Activated naive CD8-positive, alpha-beta T cell treated with anti-CD3 and anti-CD28 coated beads for 36 hours (primary cell): ENCODE measurements at regions not wholly inside any gene's neighbourhood (a gene's known extent, or its start where the extent isn't known, plus 50 kb on each side); places are given as distances from the start of the nearest gene placed in this dataset.

ENCODE experiments used
- DNase-seq: peaks from one replicate; pipeline ENCODE4 v3.0.0; 2021
- H3K27ac Mint-ChIP-seq: one replicate; pipeline ENCODE4 v1.8.0; 2022; ENCODE audit warnings: mild to moderate bottlenecking, moderate library complexity, mixed read lengths
- H3K27me3 Mint-ChIP-seq: one replicate; pipeline ENCODE4 v1.8.0; 2022; ENCODE audit warnings: mild to moderate bottlenecking, mixed read lengths
- H3K36me3 Mint-ChIP-seq: one replicate; pipeline ENCODE4 v1.8.0; 2021; ENCODE audit warnings: mild to moderate bottlenecking, mixed read lengths
- H3K4me1 Mint-ChIP-seq: one replicate; pipeline ENCODE4 v1.8.0; 2021; ENCODE audit warnings: mixed read lengths
- H3K4me3 Mint-ChIP-seq: one replicate; pipeline ENCODE4 v1.8.0; 2022; ENCODE audit warnings: mild to moderate bottlenecking, moderate library complexity, mixed read lengths
- H3K9me3 Mint-ChIP-seq: one replicate; pipeline ENCODE4 v1.8.0; 2022; ENCODE audit warnings: mixed read lengths

DNA sequence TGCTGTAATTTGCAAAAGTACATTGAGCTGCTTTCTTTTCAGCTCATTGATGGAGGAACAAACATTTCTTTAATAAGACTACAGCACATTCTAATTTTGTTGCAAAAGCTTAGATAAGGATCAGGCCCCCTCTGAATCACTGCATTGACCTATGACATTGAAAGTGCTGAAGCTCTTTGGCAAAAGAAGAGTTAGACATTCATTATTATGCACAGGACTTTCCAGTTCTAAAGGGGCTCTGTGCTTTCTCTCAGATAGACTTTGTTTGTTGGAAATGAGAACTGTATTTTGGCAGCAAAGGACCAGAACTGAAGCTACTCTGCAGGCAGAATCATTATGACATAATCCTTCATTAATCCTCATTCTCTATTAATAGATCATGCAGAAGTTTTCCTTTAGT is 252.9 kb upstream of the SOX2 start:
- Mint-ChIP-seq H3K27ac (no peak overlapping the region), H3K4me3 (no peak overlapping the region), H3K4me1 (no peaks in the 10 kb centered on the region), H3K27me3 (no peaks in the 10 kb centered on the region), H3K9me3 (peaks cover 2% of the 10 kb centered on the region), H3K36me3 (no peaks in the 10 kb centered on the region)
- no peak for DNase-seq

DNA sequence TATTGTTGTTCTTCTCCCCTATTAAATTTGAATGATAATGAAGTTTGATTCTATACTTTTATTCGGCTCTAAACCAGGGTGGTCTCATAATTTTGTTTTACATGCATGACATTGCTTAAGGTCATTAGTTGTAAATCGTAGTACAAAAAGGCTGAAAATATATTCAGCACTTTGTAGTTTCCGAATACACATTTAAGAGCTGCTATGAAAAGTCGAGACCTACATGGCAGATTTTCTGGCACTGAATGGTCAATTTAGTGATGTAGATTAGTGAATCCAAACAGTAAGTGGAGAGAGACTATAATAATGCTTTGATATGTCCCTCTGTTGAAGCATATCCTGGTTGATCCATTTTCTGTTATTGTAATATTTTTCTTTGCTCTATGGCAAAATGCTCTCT is 254.0 kb upstream of the SOX2 start:
- Mint-ChIP-seq H3K36me3 (no peaks in the 10 kb centered on the region), H3K27me3 (no peaks in the 10 kb centered on the region), H3K4me1 (no peaks in the 10 kb centered on the region), H3K4me3 (no peak overlapping the region), H3K9me3 (peaks cover 2% of the 10 kb centered on the region), H3K27ac (no peak overlapping the region)
- no peak for DNase-seq

DNA sequence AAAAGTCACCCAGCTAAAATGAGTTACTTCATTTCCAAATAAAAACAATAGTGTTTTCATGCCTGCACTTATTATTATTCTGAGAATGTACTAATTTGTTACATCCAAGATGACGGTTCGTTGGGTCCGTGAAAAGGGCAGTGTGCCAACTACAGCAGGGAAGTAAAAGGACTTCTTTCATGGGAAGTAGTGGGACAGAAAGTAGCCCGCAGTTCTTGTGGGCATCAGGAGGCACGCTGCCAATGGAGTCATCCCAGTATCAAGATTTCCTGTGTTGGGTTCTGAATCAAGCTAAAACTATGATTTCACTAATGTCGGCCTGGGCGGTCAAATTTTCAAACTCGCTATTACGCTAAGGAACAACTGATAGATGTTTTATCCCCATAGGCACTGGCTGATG is 254.5 kb upstream of the SOX2 start:
- H3K4me3 Mint-ChIP-seq, result no peak overlapping the region
- peaks cover 2% of the 10 kb centered on the region for H3K9me3 Mint-ChIP-seq
- H3K27me3 Mint-ChIP-seq, result no peaks in the 10 kb centered on the region
- no peaks in the 10 kb centered on the region for H3K4me1 Mint-ChIP-seq
- H3K27ac Mint-ChIP-seq, result no peak overlapping the region
- no peaks in the 10 kb centered on the region for H3K36me3 Mint-ChIP-seq
- DNase-seq, result no peak

DNA sequence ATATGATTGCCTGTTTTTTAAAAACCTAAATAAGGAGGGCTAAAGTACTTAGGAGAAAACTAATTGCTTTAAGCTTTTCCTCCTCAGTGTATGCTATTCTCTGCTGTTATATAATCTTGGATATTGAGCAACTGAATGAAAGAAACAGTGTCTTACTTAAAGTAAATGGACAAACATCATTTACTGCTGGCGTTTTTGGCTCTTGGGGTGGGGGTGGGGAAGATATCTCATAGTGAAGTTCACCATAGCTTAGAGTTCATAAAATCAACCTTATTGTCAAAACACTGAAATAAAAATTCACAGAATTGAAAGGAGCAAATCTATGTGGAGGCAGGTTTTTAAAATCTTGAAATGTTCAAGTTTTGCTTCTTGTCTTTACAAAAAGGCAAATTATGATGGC is 256.4 kb upstream of the SOX2 start:
- no peak overlapping the region for H3K27ac Mint-ChIP-seq
- H3K4me1 Mint-ChIP-seq, result no peaks in the 10 kb centered on the region
- no peaks in the 10 kb centered on the region for H3K27me3 Mint-ChIP-seq
- H3K4me3 Mint-ChIP-seq, result no peak overlapping the region
- no peak for DNase-seq
- H3K9me3 Mint-ChIP-seq, result peaks cover 5% of the 10 kb centered on the region
- H3K36me3 Mint-ChIP-seq, result no peaks in the 10 kb centered on the region

DNA sequence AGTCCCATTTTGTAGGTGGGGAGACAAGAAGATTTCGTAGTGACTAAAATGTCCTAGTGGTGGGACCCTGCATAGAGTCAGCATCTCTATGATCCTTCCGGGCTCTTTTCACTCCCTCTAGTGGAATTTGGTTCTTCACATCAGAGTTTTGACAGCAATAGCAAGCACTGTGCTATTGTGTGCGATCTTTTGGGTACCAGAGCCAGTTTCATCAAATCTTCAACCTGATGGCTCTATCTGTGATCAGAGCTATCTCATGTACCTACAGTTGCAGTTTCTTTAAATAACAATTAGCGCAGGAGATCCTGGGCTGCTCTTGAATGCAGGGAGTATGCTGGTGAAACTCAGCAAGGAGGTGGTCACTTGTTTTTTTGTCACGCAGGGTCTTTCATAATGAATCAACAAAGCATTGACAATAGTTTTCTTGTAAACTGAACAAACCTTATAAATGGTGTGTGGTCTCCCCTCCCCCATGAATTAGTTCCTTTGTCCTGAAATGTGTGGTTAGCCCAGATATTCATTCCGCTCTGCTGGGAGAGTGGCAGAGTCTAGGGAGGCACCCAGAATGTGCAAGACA is 257.2 kb upstream of the SOX2 start:
- no peaks in the 10 kb centered on the region for H3K4me1 Mint-ChIP-seq
- H3K9me3 Mint-ChIP-seq, result peaks cover 5% of the 10 kb centered on the region
- no peak overlapping the region for H3K27ac Mint-ChIP-seq
- no peaks in the 10 kb centered on the region for H3K27me3 Mint-ChIP-seq
- DNase-seq, result no peak
- no peak overlapping the region for H3K4me3 Mint-ChIP-seq
- H3K36me3 Mint-ChIP-seq, result no peaks in the 10 kb centered on the region

DNA sequence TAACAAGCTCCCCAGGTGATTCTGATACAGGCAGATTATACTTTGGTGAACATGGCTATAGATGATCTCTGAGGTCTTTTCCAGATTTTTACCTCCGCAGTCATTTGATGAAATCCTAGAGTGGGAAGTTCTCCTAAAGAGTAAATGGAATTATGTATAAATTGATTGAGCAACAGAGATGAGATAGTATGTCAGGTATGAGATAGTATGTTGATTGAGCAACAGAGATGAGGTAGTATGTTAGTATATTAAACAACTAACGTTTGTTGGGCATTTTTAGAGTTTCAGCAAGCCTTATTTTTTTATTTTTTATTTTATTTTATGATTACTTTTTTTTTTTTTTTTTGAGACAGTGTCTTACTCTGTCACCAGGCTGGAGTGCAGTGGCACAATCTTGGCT is 265.0 kb upstream of the SOX2 start:
- H3K27ac Mint-ChIP-seq, result no peak overlapping the region

DNA sequence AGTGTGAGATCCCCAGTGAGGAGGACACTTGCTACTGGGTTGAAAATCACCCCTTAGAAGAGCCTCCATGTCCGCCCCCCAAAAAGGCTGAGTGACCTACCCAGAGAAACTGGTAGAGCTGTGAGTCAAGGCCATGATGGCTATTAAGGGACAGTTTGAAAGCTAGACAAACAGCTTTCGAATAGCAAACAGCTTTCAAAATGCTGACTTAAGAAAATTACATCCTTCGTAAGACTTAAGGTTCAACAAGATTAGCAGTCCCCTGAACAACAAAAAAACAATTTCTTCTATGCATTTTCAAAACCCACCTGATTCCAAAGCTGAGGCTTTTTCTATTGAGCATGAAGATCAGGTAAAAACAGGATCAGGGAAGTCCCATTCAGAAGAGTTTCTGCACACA is 269.7 kb upstream of the SOX2 start:
- Mint-ChIP-seq H3K4me3 (no peak overlapping the region), H3K36me3 (no peaks in the 10 kb centered on the region), H3K27me3 (no peaks in the 10 kb centered on the region), H3K27ac (no peak overlapping the region), H3K9me3 (peaks cover 7% of the 10 kb centered on the region), H3K4me1 (no peaks in the 10 kb centered on the region)
- no peak for DNase-seq

More for the DNA sequence above, 265.0 kb upstream of the SOX2 start:
- Mint-ChIP-seq H3K4me1 (no peaks in the 10 kb centered on the region), H3K9me3 (peaks cover 2% of the 10 kb centered on the region), H3K36me3 (no peaks in the 10 kb centered on the region), H3K27me3 (no peaks in the 10 kb centered on the region), H3K4me3 (no peak overlapping the region)
- no peak for DNase-seq

DNA sequence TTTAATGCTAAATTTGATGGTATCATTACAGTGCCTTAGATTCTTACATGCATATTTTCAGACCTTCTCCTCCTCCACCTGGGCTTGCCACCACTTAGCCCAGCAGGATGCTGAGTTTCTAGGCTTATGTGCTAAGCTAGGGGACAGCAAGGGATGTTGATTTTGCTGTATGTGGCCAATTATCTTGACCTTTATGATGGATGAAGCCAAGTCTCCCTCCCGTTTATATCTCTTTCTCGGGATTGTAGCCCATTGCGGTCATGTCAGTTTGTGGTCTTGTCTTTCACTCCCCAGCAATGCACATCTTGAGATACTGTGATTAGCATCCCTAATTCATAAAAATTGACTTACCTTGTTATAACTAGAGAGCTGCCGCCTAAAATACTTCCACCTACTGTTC is 278.7 kb upstream of the SOX2 start:
- Mint-ChIP-seq H3K27ac (no peak overlapping the region), H3K36me3 (no peaks in the 10 kb centered on the region), H3K9me3 (peaks cover 16% of the 10 kb centered on the region), H3K4me1 (no peaks in the 10 kb centered on the region), H3K27me3 (no peaks in the 10 kb centered on the region), H3K4me3 (no peak overlapping the region)
- no peak for DNase-seq

DNA sequence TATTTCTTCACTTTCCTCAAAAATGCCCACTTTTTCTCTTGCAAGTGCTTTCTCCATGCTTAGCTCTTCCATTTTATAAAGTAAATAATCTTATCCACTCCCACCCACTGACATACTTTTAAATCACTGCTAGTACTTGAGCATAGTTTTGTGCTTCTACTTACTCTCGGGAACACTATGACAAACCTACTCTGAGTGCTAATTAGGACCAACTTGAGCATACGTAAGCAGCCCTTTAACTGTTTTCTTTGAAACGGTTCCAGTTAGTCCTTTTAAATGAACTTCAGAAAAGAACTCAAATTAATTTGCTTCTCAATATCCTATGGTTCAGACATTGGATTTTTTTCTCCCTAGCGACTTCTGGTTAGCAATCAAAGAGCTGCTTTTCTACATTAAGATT is 280.0 kb upstream of the SOX2 start:
- peaks cover 19% of the 10 kb centered on the region for H3K9me3 Mint-ChIP-seq
- H3K4me1 Mint-ChIP-seq, result no peaks in the 10 kb centered on the region
- H3K36me3 Mint-ChIP-seq, result no peaks in the 10 kb centered on the region
- no peak overlapping the region for H3K27ac Mint-ChIP-seq
- no peak overlapping the region for H3K4me3 Mint-ChIP-seq
- DNase-seq, result no peak
- H3K27me3 Mint-ChIP-seq, result no peaks in the 10 kb centered on the region

DNA sequence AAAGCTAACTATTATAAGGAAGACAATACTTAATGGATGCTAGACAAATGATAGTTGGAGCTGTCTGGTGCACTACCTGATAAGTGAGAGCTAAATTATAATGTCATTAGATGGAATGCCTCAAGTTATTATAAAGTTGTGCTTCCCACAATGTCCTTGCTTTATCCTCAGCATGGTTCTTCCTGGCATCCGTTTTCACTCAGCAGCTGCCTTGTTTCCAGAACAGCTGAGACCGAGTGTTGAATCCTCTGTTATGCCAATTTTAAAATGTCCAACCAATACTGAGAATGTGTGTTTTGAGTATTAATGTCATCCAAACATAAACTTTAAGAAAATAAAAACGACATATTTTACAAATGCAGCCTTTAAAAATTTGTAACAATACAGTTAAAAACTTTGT is 286.7 kb upstream of the SOX2 start:
- no peaks in the 10 kb centered on the region for H3K4me1 Mint-ChIP-seq
- H3K36me3 Mint-ChIP-seq, result no peaks in the 10 kb centered on the region
- H3K27me3 Mint-ChIP-seq, result no peaks in the 10 kb centered on the region
- H3K27ac Mint-ChIP-seq, result no peak overlapping the region
- no peak for DNase-seq
- peaks cover 11% of the 10 kb centered on the region for H3K9me3 Mint-ChIP-seq
- H3K4me3 Mint-ChIP-seq, result no peak overlapping the region

DNA sequence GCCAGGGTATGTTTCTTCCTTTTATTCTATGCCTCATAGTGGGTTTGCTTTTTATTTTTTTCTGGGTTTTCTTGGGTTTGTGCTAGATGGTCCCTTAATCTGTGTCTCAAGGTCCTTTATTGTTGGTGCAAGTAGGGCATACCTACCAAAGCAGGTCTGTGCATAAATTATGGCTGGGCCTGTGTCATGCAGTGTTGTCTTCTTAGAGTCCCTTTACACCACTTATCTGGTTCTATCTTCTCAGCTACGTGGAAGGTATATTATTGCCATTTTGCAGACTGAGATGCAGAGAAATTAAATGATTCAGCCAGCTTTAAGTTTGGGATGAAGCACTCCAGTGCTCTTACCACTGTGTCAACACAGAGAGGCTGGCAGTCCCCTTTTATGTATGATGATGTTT is 293.5 kb upstream of the SOX2 start:
- H3K27ac Mint-ChIP-seq, result no peak overlapping the region
- no peak overlapping the region for H3K4me3 Mint-ChIP-seq
- no peaks in the 10 kb centered on the region for H3K4me1 Mint-ChIP-seq
- DNase-seq, result no peak
- no peaks in the 10 kb centered on the region for H3K36me3 Mint-ChIP-seq
- H3K9me3 Mint-ChIP-seq, result peaks cover 4% of the 10 kb centered on the region
- no peaks in the 10 kb centered on the region for H3K27me3 Mint-ChIP-seq

DNA sequence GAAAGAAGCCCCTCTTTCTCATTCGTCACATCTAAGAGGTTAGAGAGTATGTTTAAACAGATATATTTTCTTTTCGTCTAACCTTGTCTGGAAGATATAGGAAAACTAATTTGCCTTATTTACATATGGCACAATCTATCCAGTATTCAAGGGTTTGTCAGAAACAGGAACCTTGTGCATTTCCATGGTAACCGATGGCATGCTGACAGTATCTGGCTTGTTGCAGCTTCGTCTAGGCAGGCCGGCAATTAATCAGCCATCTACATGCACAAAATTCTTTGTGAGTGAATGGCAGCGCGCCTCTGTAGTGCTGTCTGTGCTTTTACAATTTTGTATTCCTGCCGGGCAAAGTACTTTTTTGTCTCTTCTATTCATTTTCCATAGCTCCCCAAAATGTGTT is 294.0 kb upstream of the SOX2 start:
- no peaks in the 10 kb centered on the region for H3K27me3 Mint-ChIP-seq
- no peak overlapping the region for H3K27ac Mint-ChIP-seq
- H3K9me3 Mint-ChIP-seq, result peaks cover 2% of the 10 kb centered on the region
- H3K36me3 Mint-ChIP-seq, result no peaks in the 10 kb centered on the region
- H3K4me3 Mint-ChIP-seq, result no peak overlapping the region
- H3K4me1 Mint-ChIP-seq, result no peaks in the 10 kb centered on the region
- no peak for DNase-seq

DNA sequence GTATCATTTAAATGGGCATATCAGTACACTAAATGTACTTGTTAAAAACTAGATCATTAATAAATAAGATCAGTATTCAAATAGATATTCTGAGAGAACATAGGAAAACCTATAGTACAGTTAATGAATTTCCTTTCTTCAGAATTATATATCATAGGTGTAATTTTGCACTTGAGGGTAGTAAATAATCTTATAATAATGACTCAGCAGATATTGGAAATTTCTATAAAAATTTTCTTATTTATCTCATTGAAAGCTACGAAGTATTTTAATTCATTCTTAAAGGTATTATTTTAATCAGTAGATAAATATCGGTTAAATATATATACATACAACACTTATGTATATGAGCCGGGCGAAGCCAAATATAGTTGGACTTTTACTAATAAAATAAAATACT is 300.9 kb upstream of the SOX2 start:
- H3K27ac Mint-ChIP-seq, result no peak overlapping the region
- no peaks in the 10 kb centered on the region for H3K4me1 Mint-ChIP-seq
- H3K4me3 Mint-ChIP-seq, result no peak overlapping the region

DNA sequence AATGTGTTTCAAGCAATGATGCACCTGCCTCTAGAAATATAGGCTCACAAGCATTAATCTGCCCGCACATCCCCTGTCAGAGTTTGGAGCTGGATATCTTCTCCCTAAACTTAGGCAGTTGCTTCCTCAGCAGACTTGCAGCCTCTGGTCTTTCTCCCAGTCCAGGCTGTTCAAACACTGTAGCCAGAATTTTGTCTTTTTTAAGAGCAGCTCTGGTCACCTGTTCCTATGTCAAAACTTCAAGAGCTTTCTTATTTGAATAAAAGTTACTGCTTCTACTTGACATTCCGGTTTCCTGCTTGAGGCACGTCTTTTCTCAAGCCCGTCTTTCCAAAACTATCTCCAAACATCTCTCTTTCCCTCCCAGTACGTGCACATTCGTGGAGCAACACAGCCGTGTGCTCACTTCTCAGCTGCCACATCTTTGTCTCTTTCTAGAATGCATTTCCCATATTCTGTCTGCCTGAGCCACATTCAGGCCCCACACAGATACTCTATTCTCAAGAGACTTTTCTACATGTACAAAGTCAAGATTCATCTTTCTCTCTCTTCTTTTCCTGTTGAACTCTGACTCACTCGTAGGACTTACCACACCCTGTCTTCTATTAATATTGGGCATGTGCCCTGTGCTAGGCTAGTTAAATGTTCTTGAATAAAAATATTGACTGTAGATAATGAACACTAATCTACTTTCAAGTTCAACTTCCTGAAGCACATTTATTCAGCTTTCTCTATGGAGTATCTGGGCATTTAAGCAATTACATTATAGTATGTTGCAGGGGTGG is 307.7 kb upstream of the SOX2 start:
- Mint-ChIP-seq H3K9me3 (peaks cover 4% of the 10 kb centered on the region), H3K27me3 (no peaks in the 10 kb centered on the region), H3K27ac (no peak overlapping the region), H3K4me1 (no peaks in the 10 kb centered on the region), H3K4me3 (no peak overlapping the region), H3K36me3 (no peaks in the 10 kb centered on the region)
- DNase-seq, result no peak

More for the DNA sequence above, 300.9 kb upstream of the SOX2 start:
- no peaks in the 10 kb centered on the region for H3K27me3 Mint-ChIP-seq
- H3K36me3 Mint-ChIP-seq, result no peaks in the 10 kb centered on the region
- no peak for DNase-seq
- H3K9me3 Mint-ChIP-seq, result peaks cover 3% of the 10 kb centered on the region

DNA sequence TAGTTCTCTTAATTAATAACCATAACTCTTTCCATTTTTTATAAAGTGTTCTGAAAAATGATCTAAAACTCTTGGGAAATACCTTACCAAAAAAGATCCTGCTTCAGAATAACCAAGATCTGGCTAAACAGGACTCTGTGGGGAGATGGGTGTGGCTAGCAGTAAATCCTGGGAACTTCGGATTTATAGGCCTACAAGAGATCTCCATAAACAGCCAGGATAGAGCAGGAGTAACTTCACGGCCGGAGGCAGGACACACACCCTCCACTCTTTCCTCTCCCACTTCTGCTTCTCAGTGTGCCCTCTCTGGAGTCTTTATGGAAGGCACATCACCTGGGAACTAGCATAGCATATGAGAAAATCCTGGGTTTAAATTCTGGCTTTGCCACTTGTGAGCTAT is 309.4 kb upstream of the SOX2 start:
- no peaks in the 10 kb centered on the region for H3K36me3 Mint-ChIP-seq
- H3K9me3 Mint-ChIP-seq, result peaks cover 2% of the 10 kb centered on the region
- H3K4me1 Mint-ChIP-seq, result no peaks in the 10 kb centered on the region
- no peak for DNase-seq
- no peak overlapping the region for H3K27ac Mint-ChIP-seq
- no peaks in the 10 kb centered on the region for H3K27me3 Mint-ChIP-seq
- H3K4me3 Mint-ChIP-seq, result no peak overlapping the region

DNA sequence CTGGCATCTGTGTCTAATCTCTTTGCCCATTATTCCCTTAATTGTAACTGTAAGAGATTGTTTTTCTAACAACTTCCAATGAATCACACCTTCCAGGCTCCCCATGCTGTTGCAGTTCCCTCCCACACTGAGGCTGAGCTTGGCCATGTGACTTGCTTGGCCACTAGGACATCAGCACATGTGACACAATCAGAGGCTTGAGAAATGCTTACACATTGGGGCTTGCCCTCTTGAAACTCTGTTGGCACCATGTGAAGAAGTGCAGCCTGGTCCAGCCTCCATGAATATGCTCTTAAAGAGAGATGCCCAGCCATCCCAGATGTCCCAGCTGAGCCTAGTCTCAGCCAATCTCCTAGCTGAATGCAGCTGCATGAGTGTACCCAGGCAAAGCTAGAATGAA is 326.8 kb upstream of the SOX2 start:
- Mint-ChIP-seq H3K4me1 (no peaks in the 10 kb centered on the region), H3K27me3 (no peaks in the 10 kb centered on the region), H3K36me3 (no peaks in the 10 kb centered on the region), H3K9me3 (peaks cover 2% of the 10 kb centered on the region), H3K27ac (no peak overlapping the region), H3K4me3 (no peak overlapping the region)
- no peak for DNase-seq
